Nephron progenitor cell (in vitro differentiated cells): ENCODE measurements at regions not wholly inside any gene's neighbourhood (a gene's known extent, or its start where the extent isn't known, plus 50 kb on each side); places are given as distances from the start of the nearest gene placed in this dataset.

ENCODE experiments used
- DNase-seq: peaks from one replicate; pipeline ENCODE4 v3.0.0; 2021
- H3K27ac Mint-ChIP-seq: 2 replicates; pipeline ENCODE4 v1.8.0; 2021; ENCODE audit warnings: mild to moderate bottlenecking, moderate library complexity, mixed read lengths
- H3K27me3 Mint-ChIP-seq: 2 replicates; pipeline ENCODE4 v1.8.0; 2021; ENCODE audit warnings: mild to moderate bottlenecking, low read depth, mixed read lengths; ENCODE audit not compliant: poor library complexity
- H3K36me3 Mint-ChIP-seq: 2 replicates; pipeline ENCODE4 v1.8.0; 2021; ENCODE audit warnings: low read depth, mixed read lengths
- H3K4me1 Mint-ChIP-seq: 2 replicates; pipeline ENCODE4 v1.8.0; 2021; ENCODE audit warnings: mixed read lengths
- H3K4me3 Mint-ChIP-seq: 2 replicates; pipeline ENCODE4 v1.8.0; 2021; ENCODE audit warnings: mild to moderate bottlenecking, moderate library complexity, mixed read lengths
- H3K9me3 Mint-ChIP-seq: 2 replicates; pipeline ENCODE4 v1.8.0; 2021; ENCODE audit warnings: mild to moderate bottlenecking, moderate library complexity, mixed read lengths
- CTCF ChIP-seq: fragments of 200-600 bp; sonication (generic); IDR thresholded peaks from 2 replicates; pipeline ENCODE4 v1.5.0; 2021; ENCODE audit warnings: antibody characterized with exemption

GRCh38 chr13:94784066-94784465 is 71.7 kb upstream of the SOX21 start:
- Mint-ChIP-seq H3K9me3 (peaks cover 17% of the 10 kb centered on the region), H3K4me3 (no peak overlapping the region), H3K4me1 (no peaks in the 10 kb centered on the region), H3K27ac (no peak overlapping the region), H3K27me3 (peaks cover 9% of the 10 kb centered on the region), H3K36me3 (no peaks in the 10 kb centered on the region)
- TF ChIP-seq CTCF, result no peak
- DNase-seq, result no peak

- H3K27me3 Mint-ChIP-seq, result peaks cover 7% of the 10 kb centered on the region
- H3K9me3 Mint-ChIP-seq, result peaks cover 17% of the 10 kb centered on the region
- no peak overlapping the region for H3K4me3 Mint-ChIP-seq
- no peaks in the 10 kb centered on the region for H3K4me1 Mint-ChIP-seq
- TF ChIP-seq CTCF, result no peak
- no peak for DNase-seq
- no peaks in the 10 kb centered on the region for H3K36me3 Mint-ChIP-seq
- no peak overlapping the region for H3K27ac Mint-ChIP-seq
These were observed 71.1 kb upstream of the SOX21 start for GRCh38 chr13:94783489-94783888.

GRCh38 chr13:94780421-94780820 is 68.1 kb upstream of the SOX21 start:
- no peak overlapping the region for H3K4me3 Mint-ChIP-seq
- peaks cover 17% of the 10 kb centered on the region for H3K9me3 Mint-ChIP-seq
- no peak overlapping the region for H3K27ac Mint-ChIP-seq
- peaks cover 4% of the 10 kb centered on the region for H3K27me3 Mint-ChIP-seq
- H3K36me3 Mint-ChIP-seq, result no peaks in the 10 kb centered on the region
- TF ChIP-seq CTCF, result no peak
- H3K4me1 Mint-ChIP-seq, result no peaks in the 10 kb centered on the region
- DNase-seq, result no peak

GRCh38 chr13:94778986-94779385 is 66.6 kb upstream of the SOX21 start:
- H3K27me3 Mint-ChIP-seq, result peaks cover 3% of the 10 kb centered on the region
- no peak overlapping the region for H3K4me3 Mint-ChIP-seq
- no peak overlapping the region for H3K27ac Mint-ChIP-seq
- peaks cover 17% of the 10 kb centered on the region for H3K9me3 Mint-ChIP-seq
- TF ChIP-seq CTCF, result no peak
- no peaks in the 10 kb centered on the region for H3K4me1 Mint-ChIP-seq
- H3K36me3 Mint-ChIP-seq, result no peaks in the 10 kb centered on the region
- no peak for DNase-seq

GRCh38 chr13:94778585-94778984 is 66.2 kb upstream of the SOX21 start:
- no peaks in the 10 kb centered on the region for H3K4me1 Mint-ChIP-seq
- H3K36me3 Mint-ChIP-seq, result no peaks in the 10 kb centered on the region
- peaks cover 17% of the 10 kb centered on the region for H3K9me3 Mint-ChIP-seq
- TF ChIP-seq CTCF, result no peak
- no peak overlapping the region for H3K27ac Mint-ChIP-seq
- H3K4me3 Mint-ChIP-seq, result no peak overlapping the region
- no peak for DNase-seq
- H3K27me3 Mint-ChIP-seq, result no peaks in the 10 kb centered on the region

GRCh38 chr13:94776956-94777355 is 64.6 kb upstream of the SOX21 start:
- Mint-ChIP-seq H3K4me3 (no peak overlapping the region), H3K36me3 (no peaks in the 10 kb centered on the region), H3K27ac (no peak overlapping the region), H3K27me3 (peaks cover 3% of the 10 kb centered on the region), H3K4me1 (no peaks in the 10 kb centered on the region), H3K9me3 (peaks cover 7% of the 10 kb centered on the region)
- no peak for DNase-seq
- TF ChIP-seq CTCF, result no peak
